HCT116 (cell line): ENCODE measurements at regions not wholly inside any gene's neighbourhood (a gene's known extent, or its start where the extent isn't known, plus 50 kb on each side); places are given as distances from the start of the nearest gene placed in this dataset.

Experiments
- ATAC-seq: fragments of 200-7000 bp; cut with Tn5 transposase; 2 replicates; pipeline ENCODE4 v1.9.1; 2020; ENCODE audit warnings: mild to moderate bottlenecking, moderate library complexity
- BruUV-seq: library from RNA; stranded (reverse); fragments of 400-500 nt; replicated peaks from 2 replicates; lab custom pipeline; 2021; lab: Mats Ljungman, UMichigan
- CTCF ChIA-PET: fragments of 300-600 bp; sonication (Branson Sonifier 250); formaldehyde crosslinking; loops from one replicate; lab custom pipeline; 2021; ENCODE audit warnings: antibody characterized with exemption; lab: Charles Lee
- POLR2A ChIA-PET: fragments of 300-600, 350-600 bp; sonication (Branson Sonifier 250); formaldehyde crosslinking; loops from one replicate; lab custom pipeline; 2021; ENCODE audit warnings: antibody characterized with exemption; lab: Charles Lee
- RAD21 ChIA-PET, 2 experiments: fragments of 300-600 bp; sonication (Branson Sonifier 250); formaldehyde crosslinking; loops; one replicate each; lab custom pipeline; 2023; ENCODE audit warnings: low total read pairs in 2 of 2; ENCODE audit not compliant: uncharacterized antibody in 2 of 2, unreplicated experiment in 2 of 2, low non-redundant PET in 1 of 2; lab: Charles Lee
- DNase-seq: peaks from one replicate; pipeline ENCODE4 v3.0.0-alpha.2; 2010; ENCODE audit warnings: low read depth, low spot score
- H2AFZ ChIP-seq: fragments of 200-600 bp; shearing (Covaris generic), sonication (generic); 2 replicates; pipeline ENCODE4 v1.6.1; 2017; ENCODE audit warnings: low read depth, mixed run types, mixed read lengths, antibody characterized with exemption, low read length; ENCODE audit not compliant: poor library complexity, severe bottlenecking
- H3K27ac ChIP-seq: 2 replicates; pipeline ENCODE4 v1.5.1; 2012; ENCODE audit warnings: low read depth, low read length
- H3K27me3 ChIP-seq: fragments of 200-600 bp; sonication (generic); 2 replicates; pipeline ENCODE4 v1.6.1; 2016; ENCODE audit warnings: mixed run types, low read length, mixed read lengths; ENCODE audit not compliant: insufficient read depth
- H3K36me3 ChIP-seq, 2 experiments: fragments of 200-500 bp in 1 of 2; fragments of 200-600 bp in 1 of 2; sonication (Bioruptor generic) in 1 of 2; sonication (generic) in 1 of 2; 2 replicates each; pipeline versions ENCODE4 v1.5.1 to v1.6.1; 2014 to 2016; ENCODE audit warnings: low read length in 2 of 2, inconsistent platforms in 1 of 2, mixed read lengths in 1 of 2, mixed run types in 1 of 2; ENCODE audit not compliant: insufficient read depth in 2 of 2, control insufficient read depth in 1 of 2
- H3K4me1 ChIP-seq, 2 experiments: fragments of 200-600 bp in 1 of 2; sonication (generic) in 1 of 2; 2 replicates each; pipeline versions ENCODE4 v1.5.1 to v1.6.1; 2012 to 2017; ENCODE audit warnings: low read length in 2 of 2, inconsistent platforms in 1 of 2, mild to moderate bottlenecking in 1 of 2, mixed read lengths in 1 of 2, mixed run types in 1 of 2, moderate library complexity in 1 of 2; ENCODE audit not compliant: insufficient read depth in 2 of 2, control insufficient read depth in 1 of 2
- H3K4me2 ChIP-seq: fragments of 200-600 bp; sonication (generic); 2 replicates; pipeline ENCODE4 v1.6.1; 2017; ENCODE audit warnings: mixed run types, low read length, mixed read lengths
- H3K4me3 ChIP-seq, 2 experiments: fragments of 200-600 bp in 1 of 2; sonication (generic) in 1 of 2; replicated peaks in 1 of 2; 2 replicates each; pipeline ENCODE4 v1.5.1; 2011 to 2016; ENCODE audit warnings: low read length in 2 of 2, control low read depth in 1 of 2, low read depth in 1 of 2, mild to moderate bottlenecking in 1 of 2, mixed read lengths in 1 of 2, mixed run types in 1 of 2
- H3K79me2 ChIP-seq: fragments of 200-600 bp; sonication (generic); 2 replicates; pipeline ENCODE4 v1.6.1; 2017; ENCODE audit warnings: mild to moderate bottlenecking, mixed run types, low read length, moderate library complexity, mixed read lengths; ENCODE audit not compliant: insufficient read depth
- H3K9ac ChIP-seq: fragments of 200-600 bp; sonication (generic); 2 replicates; pipeline ENCODE4 v1.6.1; 2016; ENCODE audit warnings: low read length, mixed read lengths
- H3K9me2 ChIP-seq: fragments of 200-600 bp; sonication (generic), shearing (Covaris generic); 2 replicates; pipeline ENCODE4 v1.6.1; 2017; ENCODE audit warnings: mixed run types, mild to moderate bottlenecking, moderate library complexity; ENCODE audit not compliant: insufficient read depth
- H3K9me3 ChIP-seq, 2 experiments: fragments of 200-500 bp in 1 of 2; fragments of 200-600 bp in 1 of 2; sonication (Bioruptor generic) in 1 of 2; sonication (generic) in 1 of 2; 2 replicates each; pipeline ENCODE4 v1.6.1; 2014 to 2017; ENCODE audit warnings: low read length in 2 of 2, mixed read lengths in 2 of 2, inconsistent platforms in 1 of 2, low read depth in 1 of 2, mild to moderate bottlenecking in 1 of 2, mixed run types in 1 of 2, moderate library complexity in 1 of 2; ENCODE audit not compliant: control insufficient read depth in 1 of 2, insufficient read depth in 1 of 2
- H4K20me1 ChIP-seq: fragments of 200-600 bp; sonication (generic), shearing (Covaris generic); 2 replicates; pipeline ENCODE4 v1.6.1; 2017; ENCODE audit warnings: mixed run types, mild to moderate bottlenecking, moderate library complexity; ENCODE audit not compliant: insufficient read depth
- CBX3 ChIP-seq: IDR thresholded peaks from 2 replicates; pipeline ENCODE4 v1.6.1; 2012; ENCODE audit warnings: low read depth
- ELF1 ChIP-seq: IDR thresholded peaks from 2 replicates; pipeline ENCODE4 v1.6.1; 2012; ENCODE audit warnings: low read depth, borderline replicate concordance
- POLR2AphosphoS5 ChIP-seq: IDR thresholded peaks from 2 replicates; pipeline ENCODE4 v1.6.1; 2011; ENCODE audit warnings: mild to moderate bottlenecking, low read depth, low read length, moderate library complexity
- RAD21 ChIP-seq: IDR thresholded peaks from 2 replicates; pipeline ENCODE4 v1.6.1; 2012; ENCODE audit warnings: low read depth, mild to moderate bottlenecking
- SP1 ChIP-seq: IDR thresholded peaks from 2 replicates; pipeline ENCODE4 v1.6.1; 2012; ENCODE audit warnings: low read depth
- YY1 ChIP-seq: IDR thresholded peaks from 2 replicates; pipeline ENCODE4 v1.6.1; 2011; ENCODE audit warnings: low read length, low read depth, moderate library complexity, mild to moderate bottlenecking; ENCODE audit not compliant: insufficient replicate concordance; ENCODE audit errors: extremely low read depth
- ZBTB33 ChIP-seq: IDR thresholded peaks from 2 replicates; pipeline ENCODE4 v1.6.1; 2011; ENCODE audit warnings: mild to moderate bottlenecking, low read length, moderate library complexity; ENCODE audit not compliant: insufficient replicate concordance; ENCODE audit errors: extremely low read depth
- intact Hi-C: fragments of 100-400 bp; cut with micrococcal nuclease; formaldehyde crosslinking; loops from 2 replicates; pipeline ENCODE4 v1.10.0; 2022
- TF ChIP-seq, protein P1 (sequence below): IDR thresholded peaks from 2 replicates; pipeline ENCODE4 v1.6.1; 2012
- TF ChIP-seq, protein P2 (sequence below): IDR thresholded peaks from 2 replicates; pipeline ENCODE4 v1.6.1; 2012; ENCODE audit warnings: low read depth

- no peaks in the 10 kb centered on the region for H3K9me3 ChIP-seq
- H3K4me2 ChIP-seq = no peak overlapping the region
- intact Hi-C loops = no loop called here
- ATAC-seq (no peak), DNase-seq (no peak)
- ChIA-PET RAD21 (no interaction called here), CTCF (no interaction called here), POLR2A (no interaction called here)
- no peaks in the 10 kb centered on the region for H3K27me3 ChIP-seq
- no TSS peak for BruUV-seq
- H3K27ac ChIP-seq = no peak overlapping the region
- no peak for TF ChIP-seq POLR2AphosphoS5
- TF ChIP-seq, protein P1, sequence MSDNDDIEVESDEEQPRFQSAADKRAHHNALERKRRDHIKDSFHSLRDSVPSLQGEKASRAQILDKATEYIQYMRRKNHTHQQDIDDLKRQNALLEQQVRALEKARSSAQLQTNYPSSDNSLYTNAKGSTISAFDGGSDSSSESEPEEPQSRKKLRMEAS = no peak
- TF ChIP-seq YY1 = no peak
- H3K9ac ChIP-seq = no peak overlapping the region
- no peaks in the 10 kb centered on the region for H3K79me2 ChIP-seq
- no peak overlapping the region for H2AFZ ChIP-seq
- no peaks in the 10 kb centered on the region for H3K9me2 ChIP-seq
- no peak overlapping the region for H3K4me3 ChIP-seq
- H3K4me1 ChIP-seq = no peaks in the 10 kb centered on the region
- H4K20me1 ChIP-seq = no peaks in the 10 kb centered on the region
- H3K36me3 ChIP-seq = no peaks in the 10 kb centered on the region
Observed at GRCh38 chrX:137352101-137352660, 213.7 kb upstream of the ZIC3 start.

DNA sequence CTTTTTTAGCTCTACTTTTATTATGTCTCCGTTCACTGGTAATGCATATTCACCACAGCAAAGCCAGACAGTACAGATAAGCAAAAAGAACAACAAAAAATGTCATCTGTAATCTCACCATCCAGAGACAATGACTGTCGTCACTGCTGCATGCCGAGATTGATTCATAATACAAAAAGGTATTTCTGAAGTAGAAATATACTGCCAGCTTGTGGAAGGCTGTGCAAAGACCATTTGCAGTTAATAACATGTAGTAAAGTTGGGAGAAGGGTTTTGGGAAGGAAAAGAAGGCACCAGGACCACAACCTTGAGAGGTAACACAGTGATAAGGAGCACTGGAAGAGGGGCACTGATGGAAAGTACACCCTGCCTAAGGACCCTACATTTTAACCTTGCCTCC is 223.0 kb upstream of the ZIC3 start:
- ChIA-PET RAD21 (no interaction called here), CTCF (no interaction called here), POLR2A (no interaction called here)
- intact Hi-C loops = no loop called here
- Histone ChIP-seq H3K36me3 (no peaks in the 10 kb centered on the region), H2AFZ (no peak overlapping the region), H3K27ac (no peak overlapping the region), H4K20me1 (no peaks in the 10 kb centered on the region), H3K4me3 (no peak overlapping the region), H3K9me3 (no peaks in the 10 kb centered on the region), H3K9me2 (no peaks in the 10 kb centered on the region), H3K4me2 (no peak overlapping the region), H3K9ac (no peak overlapping the region), H3K27me3 (no peaks in the 10 kb centered on the region), H3K4me1 (no peaks in the 10 kb centered on the region), H3K79me2 (no peaks in the 10 kb centered on the region)
- ATAC-seq = no peak
- DNase-seq = no peak
- TF ChIP-seq ZBTB33 = no peak
- TF ChIP-seq, protein P2, sequence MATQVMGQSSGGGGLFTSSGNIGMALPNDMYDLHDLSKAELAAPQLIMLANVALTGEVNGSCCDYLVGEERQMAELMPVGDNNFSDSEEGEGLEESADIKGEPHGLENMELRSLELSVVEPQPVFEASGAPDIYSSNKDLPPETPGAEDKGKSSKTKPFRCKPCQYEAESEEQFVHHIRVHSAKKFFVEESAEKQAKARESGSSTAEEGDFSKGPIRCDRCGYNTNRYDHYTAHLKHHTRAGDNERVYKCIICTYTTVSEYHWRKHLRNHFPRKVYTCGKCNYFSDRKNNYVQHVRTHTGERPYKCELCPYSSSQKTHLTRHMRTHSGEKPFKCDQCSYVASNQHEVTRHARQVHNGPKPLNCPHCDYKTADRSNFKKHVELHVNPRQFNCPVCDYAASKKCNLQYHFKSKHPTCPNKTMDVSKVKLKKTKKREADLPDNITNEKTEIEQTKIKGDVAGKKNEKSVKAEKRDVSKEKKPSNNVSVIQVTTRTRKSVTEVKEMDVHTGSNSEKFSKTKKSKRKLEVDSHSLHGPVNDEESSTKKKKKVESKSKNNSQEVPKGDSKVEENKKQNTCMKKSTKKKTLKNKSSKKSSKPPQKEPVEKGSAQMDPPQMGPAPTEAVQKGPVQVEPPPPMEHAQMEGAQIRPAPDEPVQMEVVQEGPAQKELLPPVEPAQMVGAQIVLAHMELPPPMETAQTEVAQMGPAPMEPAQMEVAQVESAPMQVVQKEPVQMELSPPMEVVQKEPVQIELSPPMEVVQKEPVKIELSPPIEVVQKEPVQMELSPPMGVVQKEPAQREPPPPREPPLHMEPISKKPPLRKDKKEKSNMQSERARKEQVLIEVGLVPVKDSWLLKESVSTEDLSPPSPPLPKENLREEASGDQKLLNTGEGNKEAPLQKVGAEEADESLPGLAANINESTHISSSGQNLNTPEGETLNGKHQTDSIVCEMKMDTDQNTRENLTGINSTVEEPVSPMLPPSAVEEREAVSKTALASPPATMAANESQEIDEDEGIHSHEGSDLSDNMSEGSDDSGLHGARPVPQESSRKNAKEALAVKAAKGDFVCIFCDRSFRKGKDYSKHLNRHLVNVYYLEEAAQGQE = no peak
- TF ChIP-seq ELF1 = no peak
- no peak for TF ChIP-seq SP1
- TF ChIP-seq CBX3 = no peak
- no peak for TF ChIP-seq YY1
- TF ChIP-seq RAD21 = no peak
- no TSS peak for BruUV-seq
